IMR-90 (cell line): ENCODE measurements at regions not wholly inside any gene's neighbourhood (a gene's known extent, or its start where the extent isn't known, plus 50 kb on each side); places are given as distances from the start of the nearest gene placed in this dataset.
"Not testable (repeated sequence)": the region's sequence is repeated elsewhere in the genome, so short reads cannot be mapped to it uniquely, and the experiment has no call there.

Experiments used
- CEBPB ChIP-seq: IDR thresholded peaks from 2 replicates; pipeline ENCODE4 v1.6.1; 2012; ENCODE audit warnings: low read depth, low read length, improper control_type of control experiment
- CTCF ChIP-seq: conservative IDR thresholded peaks from 2 replicates; pipeline ENCODE4 v1.5.1; 2012; ENCODE audit warnings: mild to moderate bottlenecking, low read depth, low read length, improper control_type of control experiment
- MAFK ChIP-seq: IDR thresholded peaks from 2 replicates; pipeline ENCODE4 v1.6.1; 2012; ENCODE audit warnings: low read depth, low read length, improper control_type of control experiment
- MXI1 ChIP-seq: IDR thresholded peaks from 2 replicates; pipeline ENCODE4 v1.6.1; 2012; ENCODE audit warnings: low read depth, mild to moderate bottlenecking, low read length, moderate library complexity, borderline replicate concordance
- POLR2A ChIP-seq: IDR thresholded peaks from 2 replicates; pipeline ENCODE4 v1.6.1; 2012; ENCODE audit warnings: mild to moderate bottlenecking, low read depth, low read length
- RAD21 ChIP-seq: IDR thresholded peaks from 2 replicates; pipeline ENCODE4 v1.6.1; 2012; ENCODE audit warnings: low read length, improper control_type of control experiment

GRCh38 chr17:21573271-21573960, 118.9 kb upstream of the KCNJ18 start:
- TF ChIP-seq CEBPB, CTCF, RAD21, POLR2A, MAFK, MXI1: not testable (repeated sequence)
